PFSK-1 (cell line): ENCODE measurements at regions not wholly inside any gene's neighbourhood (a gene's known extent, or its start where the extent isn't known, plus 50 kb on each side); places are given as distances from the start of the nearest gene placed in this dataset.

ENCODE experiments used
- FOXP2 ChIP-seq: optimal IDR thresholded peaks from 2 replicates; pipeline ENCODE3; 2011; ENCODE audit warnings: borderline replicate concordance, control low read depth, inconsistent platforms; ENCODE audit not compliant: insufficient read depth; ENCODE audit errors: extremely low read length, extremely low read depth
- POLR2AphosphoS5 ChIP-seq: IDR thresholded peaks from 2 replicates; pipeline ENCODE4 v1.6.1; 2012; ENCODE audit warnings: low read depth, mild to moderate bottlenecking, control low read depth, low read length, moderate library complexity
- SIN3A ChIP-seq: IDR thresholded peaks from 2 replicates; pipeline ENCODE4 v1.6.1; 2012; ENCODE audit warnings: mild to moderate bottlenecking, low read length, moderate library complexity, borderline replicate concordance; ENCODE audit not compliant: insufficient read depth
- TAF1 ChIP-seq: IDR thresholded peaks from 2 replicates; pipeline ENCODE4 v1.6.1; 2012; ENCODE audit warnings: low read length, control low read depth, borderline replicate concordance; ENCODE audit not compliant: insufficient read depth
- TF ChIP-seq, protein P1 (sequence below), 2 experiments: IDR thresholded peaks; 2 replicates each; pipeline versions ENCODE4 v1.6.1 to v1.8.0; 2011 to 2012; ENCODE audit warnings: low read depth in 2 of 2, low read length in 2 of 2, control low read depth in 1 of 2, inconsistent platforms in 1 of 2, mild to moderate bottlenecking in 1 of 2, moderate library complexity in 1 of 2; ENCODE audit not compliant: insufficient read depth in 1 of 2

DNA sequence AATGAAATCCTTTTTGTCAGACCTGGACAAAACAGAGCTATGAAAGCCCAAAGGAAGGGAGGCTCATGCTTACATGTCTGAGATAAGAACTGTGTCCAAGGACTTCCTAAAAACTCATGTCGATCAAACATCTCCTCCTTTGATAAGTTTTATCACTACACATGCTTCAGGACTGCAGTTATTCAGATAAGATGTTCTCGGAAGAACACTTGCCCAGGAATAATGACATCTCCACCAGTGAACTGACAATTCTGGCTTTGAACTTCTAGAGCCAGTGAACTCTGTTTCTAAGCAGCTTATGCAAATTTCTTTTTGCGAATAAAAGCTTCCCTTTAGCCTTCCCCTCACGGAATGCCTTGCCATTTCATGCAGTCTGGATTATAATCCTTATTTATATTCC, 561.6 kb downstream of the TBC1D4 start:
- TF ChIP-seq FOXP2: no peak
- no peak for TF ChIP-seq POLR2AphosphoS5
- TF ChIP-seq, protein P1, sequence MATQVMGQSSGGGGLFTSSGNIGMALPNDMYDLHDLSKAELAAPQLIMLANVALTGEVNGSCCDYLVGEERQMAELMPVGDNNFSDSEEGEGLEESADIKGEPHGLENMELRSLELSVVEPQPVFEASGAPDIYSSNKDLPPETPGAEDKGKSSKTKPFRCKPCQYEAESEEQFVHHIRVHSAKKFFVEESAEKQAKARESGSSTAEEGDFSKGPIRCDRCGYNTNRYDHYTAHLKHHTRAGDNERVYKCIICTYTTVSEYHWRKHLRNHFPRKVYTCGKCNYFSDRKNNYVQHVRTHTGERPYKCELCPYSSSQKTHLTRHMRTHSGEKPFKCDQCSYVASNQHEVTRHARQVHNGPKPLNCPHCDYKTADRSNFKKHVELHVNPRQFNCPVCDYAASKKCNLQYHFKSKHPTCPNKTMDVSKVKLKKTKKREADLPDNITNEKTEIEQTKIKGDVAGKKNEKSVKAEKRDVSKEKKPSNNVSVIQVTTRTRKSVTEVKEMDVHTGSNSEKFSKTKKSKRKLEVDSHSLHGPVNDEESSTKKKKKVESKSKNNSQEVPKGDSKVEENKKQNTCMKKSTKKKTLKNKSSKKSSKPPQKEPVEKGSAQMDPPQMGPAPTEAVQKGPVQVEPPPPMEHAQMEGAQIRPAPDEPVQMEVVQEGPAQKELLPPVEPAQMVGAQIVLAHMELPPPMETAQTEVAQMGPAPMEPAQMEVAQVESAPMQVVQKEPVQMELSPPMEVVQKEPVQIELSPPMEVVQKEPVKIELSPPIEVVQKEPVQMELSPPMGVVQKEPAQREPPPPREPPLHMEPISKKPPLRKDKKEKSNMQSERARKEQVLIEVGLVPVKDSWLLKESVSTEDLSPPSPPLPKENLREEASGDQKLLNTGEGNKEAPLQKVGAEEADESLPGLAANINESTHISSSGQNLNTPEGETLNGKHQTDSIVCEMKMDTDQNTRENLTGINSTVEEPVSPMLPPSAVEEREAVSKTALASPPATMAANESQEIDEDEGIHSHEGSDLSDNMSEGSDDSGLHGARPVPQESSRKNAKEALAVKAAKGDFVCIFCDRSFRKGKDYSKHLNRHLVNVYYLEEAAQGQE (IDR thresholded peaks at IDR 0.05; ENCODE audit: insufficient read depth in 1 of 2, low read depth in 2 of 2, low read length in 2 of 2): no peak
- no peak for TF ChIP-seq SIN3A
- no peak for TF ChIP-seq TAF1

DNA sequence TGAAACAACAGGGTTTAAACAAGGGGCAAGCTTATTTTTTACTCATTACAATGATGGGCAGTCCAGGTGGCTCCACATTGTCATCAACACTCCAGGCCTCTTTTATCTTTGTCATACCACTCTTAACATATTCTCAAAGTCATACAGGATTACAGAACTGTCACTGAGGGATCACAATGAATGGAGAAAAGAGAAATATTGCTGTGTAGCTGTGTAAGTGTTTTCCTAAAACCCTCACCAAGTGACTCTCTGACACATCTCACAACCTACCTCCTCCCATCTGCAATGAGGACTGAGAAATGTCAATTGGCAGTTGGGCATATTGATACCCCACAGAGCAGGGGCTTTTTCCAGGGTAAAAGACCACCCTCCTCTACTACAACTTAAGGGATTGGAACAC, 562.1 kb downstream of the TBC1D4 start:
- TF ChIP-seq POLR2AphosphoS5 (no peak), SIN3A (no peak), FOXP2 (no peak), TAF1 (no peak)
- TF ChIP-seq, protein P1 (IDR thresholded peaks at IDR 0.05; ENCODE audit: insufficient read depth in 1 of 2, low read depth in 2 of 2, low read length in 2 of 2): no peak

DNA sequence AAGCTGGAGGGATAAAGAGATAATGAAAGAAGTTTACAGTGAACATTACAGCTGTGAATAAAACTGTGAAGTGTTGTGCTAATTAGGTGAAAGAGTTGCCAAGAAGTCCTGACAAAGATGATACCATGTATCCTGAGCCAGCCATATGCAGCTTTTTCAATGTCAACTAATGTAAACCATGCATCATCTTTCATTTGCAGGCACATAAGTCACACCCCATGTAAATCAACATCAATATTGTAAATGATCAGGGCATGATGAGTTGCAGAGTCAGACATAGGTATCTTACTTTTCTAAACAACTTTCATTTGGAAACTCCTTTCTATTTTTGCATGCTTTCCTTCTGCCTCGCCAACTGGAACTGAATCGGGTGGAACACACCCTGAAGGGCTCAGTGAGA, 569.1 kb downstream of the TBC1D4 start:
- TF ChIP-seq FOXP2: no peak
- TF ChIP-seq SIN3A: no peak
- no peak for TF ChIP-seq POLR2AphosphoS5
- TF ChIP-seq TAF1: no peak
- TF ChIP-seq, protein P1 (IDR thresholded peaks at IDR 0.05; ENCODE audit: insufficient read depth in 1 of 2, low read depth in 2 of 2, low read length in 2 of 2): no peak

DNA sequence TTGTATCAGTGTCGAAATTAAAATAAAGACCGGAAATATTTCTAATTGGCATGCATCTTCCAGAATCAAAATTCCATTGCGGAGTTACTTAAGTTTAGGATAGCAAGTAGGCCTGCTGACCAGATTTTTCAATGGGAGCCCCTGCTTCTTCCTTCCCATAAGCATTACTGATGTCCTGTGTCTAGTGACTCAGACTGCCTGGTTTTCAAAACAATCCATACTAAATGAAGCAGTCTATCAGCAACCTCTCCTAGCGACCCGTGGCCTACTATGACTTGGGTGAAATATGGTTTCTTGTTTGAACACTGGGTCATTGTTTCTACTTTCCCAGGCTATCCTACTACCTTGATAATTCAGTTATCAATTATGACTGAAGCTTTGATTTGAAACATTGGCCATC, 571.6 kb downstream of the TBC1D4 start:
- TF ChIP-seq, protein P1 (IDR thresholded peaks at IDR 0.05; ENCODE audit: insufficient read depth in 1 of 2, low read depth in 2 of 2, low read length in 2 of 2): no peak
- TF ChIP-seq SIN3A (no peak), FOXP2 (no peak), TAF1 (no peak), POLR2AphosphoS5 (no peak)

DNA sequence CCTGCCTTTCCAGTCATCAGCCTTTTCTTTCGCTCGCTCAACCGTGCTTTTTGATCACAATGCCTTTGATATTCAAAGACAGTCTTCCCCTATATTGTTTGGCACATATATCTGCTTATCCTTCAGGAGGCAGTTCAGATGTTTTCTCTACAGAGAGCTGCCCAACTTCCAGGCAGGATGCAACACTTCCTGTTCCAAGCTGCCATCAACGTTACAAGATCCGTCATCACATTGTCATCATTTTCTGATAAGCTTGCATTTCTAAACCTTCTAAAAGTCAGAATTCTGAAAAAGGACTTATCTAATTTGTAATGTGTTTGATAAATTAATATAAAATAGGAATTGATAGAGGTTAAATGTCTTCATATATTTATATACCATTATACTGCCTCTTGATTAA, 574.2 kb downstream of the TBC1D4 start:
- TF ChIP-seq TAF1 (no peak), POLR2AphosphoS5 (no peak), SIN3A (no peak), FOXP2 (no peak)
- TF ChIP-seq, protein P1 (IDR thresholded peaks at IDR 0.05; ENCODE audit: insufficient read depth in 1 of 2, low read depth in 2 of 2, low read length in 2 of 2): no peak
